RWPE2 (cell line): ENCODE measurements at regions not wholly inside any gene's neighbourhood (a gene's known extent, or its start where the extent isn't known, plus 50 kb on each side); places are given as distances from the start of the nearest gene placed in this dataset.

Experiments used
- ATAC-seq: fragments of 200-7000 bp; cut with Tn5 transposase; 3 replicates; pipeline ENCODE4 v1.9.1; 2021; ENCODE audit warnings: low read depth
- DNase-seq: peaks from one replicate; pipeline ENCODE4 v3.0.0-alpha.2; 2020; ENCODE audit warnings: low spot score
- H3K27ac ChIP-seq: fragments of 450-650 bp; 2 replicates; pipeline ENCODE4 v1.5.1; 2017; ENCODE audit warnings: mild to moderate bottlenecking; ENCODE audit not compliant: poor library complexity, severe bottlenecking
- H3K27me3 ChIP-seq: fragments of 250-450 bp; sonication (Bioruptor Pico); 2 replicates; pipeline ENCODE4 v1.5.1; 2021; ENCODE audit warnings: mild to moderate bottlenecking, moderate library complexity; ENCODE audit not compliant: insufficient read depth, poor library complexity, severe bottlenecking
- H3K36me3 ChIP-seq: fragments of 250-450 bp; sonication (Bioruptor Pico); 2 replicates; pipeline ENCODE4 v1.5.1; 2020; ENCODE audit warnings: low read depth, mild to moderate bottlenecking, moderate library complexity
- H3K4me1 ChIP-seq: fragments of 250-450 bp; sonication (Bioruptor Pico); 2 replicates; pipeline ENCODE4 v1.5.1; 2021; ENCODE audit warnings: mild to moderate bottlenecking, moderate library complexity; ENCODE audit not compliant: insufficient read depth, poor library complexity, severe bottlenecking
- H3K4me3 ChIP-seq: fragments of 250-450 bp; sonication (Bioruptor Pico); 2 replicates; pipeline ENCODE4 v1.5.1; 2021; ENCODE audit warnings: mild to moderate bottlenecking, moderate library complexity; ENCODE audit not compliant: severe bottlenecking
- H3K9me3 ChIP-seq: fragments of 250-450 bp; sonication (Bioruptor Pico); 2 replicates; pipeline ENCODE4 v1.5.1; 2021; ENCODE audit warnings: mild to moderate bottlenecking, moderate library complexity; ENCODE audit not compliant: severe bottlenecking
- TF ChIP-seq, protein P1 (sequence below): fragments of 450-650 bp; IDR thresholded peaks from one replicate; pipeline ENCODE4 v1.5.1; 2017; ENCODE audit warnings: mild to moderate bottlenecking, moderate library complexity; ENCODE audit not compliant: poor library complexity, severe bottlenecking

DNA sequence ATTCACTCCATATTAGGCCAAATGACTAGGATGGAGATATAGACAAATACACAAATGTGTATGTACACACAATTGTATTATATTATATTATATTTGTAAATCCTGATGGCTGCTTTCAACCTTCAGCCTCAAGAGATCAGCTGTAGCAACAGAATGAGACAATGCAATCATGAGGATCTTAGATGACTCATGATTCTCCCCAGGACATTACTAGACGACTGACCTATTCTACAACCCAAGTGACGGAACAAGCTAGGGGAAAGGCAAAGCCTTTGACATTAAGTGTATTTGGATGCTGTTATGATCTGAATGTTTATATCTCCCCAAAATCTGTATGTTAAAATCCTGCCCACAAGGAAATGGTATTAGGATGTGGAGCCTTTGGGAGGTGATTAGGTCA lies 66.5 kb downstream of the COX7C start:
- ATAC-seq (no peak), DNase-seq (no peak)
- no peaks in the 10 kb centered on the region for H3K36me3 ChIP-seq
- TF ChIP-seq, protein P1, sequence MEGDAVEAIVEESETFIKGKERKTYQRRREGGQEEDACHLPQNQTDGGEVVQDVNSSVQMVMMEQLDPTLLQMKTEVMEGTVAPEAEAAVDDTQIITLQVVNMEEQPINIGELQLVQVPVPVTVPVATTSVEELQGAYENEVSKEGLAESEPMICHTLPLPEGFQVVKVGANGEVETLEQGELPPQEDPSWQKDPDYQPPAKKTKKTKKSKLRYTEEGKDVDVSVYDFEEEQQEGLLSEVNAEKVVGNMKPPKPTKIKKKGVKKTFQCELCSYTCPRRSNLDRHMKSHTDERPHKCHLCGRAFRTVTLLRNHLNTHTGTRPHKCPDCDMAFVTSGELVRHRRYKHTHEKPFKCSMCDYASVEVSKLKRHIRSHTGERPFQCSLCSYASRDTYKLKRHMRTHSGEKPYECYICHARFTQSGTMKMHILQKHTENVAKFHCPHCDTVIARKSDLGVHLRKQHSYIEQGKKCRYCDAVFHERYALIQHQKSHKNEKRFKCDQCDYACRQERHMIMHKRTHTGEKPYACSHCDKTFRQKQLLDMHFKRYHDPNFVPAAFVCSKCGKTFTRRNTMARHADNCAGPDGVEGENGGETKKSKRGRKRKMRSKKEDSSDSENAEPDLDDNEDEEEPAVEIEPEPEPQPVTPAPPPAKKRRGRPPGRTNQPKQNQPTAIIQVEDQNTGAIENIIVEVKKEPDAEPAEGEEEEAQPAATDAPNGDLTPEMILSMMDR: no peak
- H3K4me1 ChIP-seq: no peaks in the 10 kb centered on the region
- no peak overlapping the region for H3K27ac ChIP-seq
- H3K27me3 ChIP-seq: peaks cover 47% of the 10 kb centered on the region
- no peak overlapping the region for H3K4me3 ChIP-seq
- no peaks in the 10 kb centered on the region for H3K9me3 ChIP-seq

DNA sequence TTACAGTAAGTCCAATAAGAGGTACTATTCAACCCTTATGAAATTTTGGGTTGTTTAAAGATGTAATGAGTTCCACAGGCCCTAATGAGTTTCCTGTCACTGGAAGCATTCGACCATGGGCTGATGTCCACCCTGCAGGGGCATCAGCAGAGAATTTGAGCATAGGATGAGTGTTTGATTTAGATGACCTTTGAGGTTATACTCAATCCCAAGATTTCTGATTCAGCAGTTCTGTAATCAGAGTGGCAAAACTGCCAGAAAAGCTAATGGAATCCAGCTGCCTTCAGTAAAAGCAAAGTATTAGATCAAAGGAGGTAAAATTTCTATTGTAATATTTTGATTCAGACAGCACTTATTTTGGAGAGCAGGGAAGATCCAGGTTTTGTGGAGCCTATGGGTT lies 68.3 kb downstream of the COX7C start:
- Histone ChIP-seq H3K27me3 (peaks cover 39% of the 10 kb centered on the region), H3K9me3 (no peaks in the 10 kb centered on the region), H3K4me3 (no peak overlapping the region), H3K36me3 (no peaks in the 10 kb centered on the region), H3K27ac (no peak overlapping the region), H3K4me1 (no peaks in the 10 kb centered on the region)
- ATAC-seq (no peak), DNase-seq (no peak)
- TF ChIP-seq, protein P1: no peak

DNA sequence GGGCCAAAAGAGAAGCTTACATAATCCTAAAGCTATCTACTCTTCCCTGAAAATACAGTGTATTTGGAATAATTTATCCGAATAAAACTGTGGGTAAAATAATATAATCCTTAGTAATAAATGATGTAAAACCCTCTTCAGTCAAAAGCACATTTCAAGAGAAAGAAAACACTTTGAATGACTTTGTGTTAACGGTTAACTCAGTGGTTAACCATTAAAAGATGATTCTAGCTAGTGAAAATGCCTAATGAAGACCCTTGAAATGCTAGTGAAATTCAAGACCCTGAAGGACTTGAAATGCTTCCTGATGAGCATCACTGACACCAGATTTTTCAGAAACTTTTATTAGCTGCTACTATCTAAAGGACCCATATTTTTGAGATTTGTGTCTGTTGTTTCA lies 70.7 kb downstream of the COX7C start:
- peaks cover 26% of the 10 kb centered on the region for H3K27me3 ChIP-seq
- H3K4me3 ChIP-seq: no peak overlapping the region
- TF ChIP-seq, protein P1: no peak
- DNase-seq: no peak
- no peaks in the 10 kb centered on the region for H3K9me3 ChIP-seq
- no peaks in the 10 kb centered on the region for H3K4me1 ChIP-seq
- no peak for ATAC-seq
- H3K27ac ChIP-seq: no peak overlapping the region
- no peaks in the 10 kb centered on the region for H3K36me3 ChIP-seq

DNA sequence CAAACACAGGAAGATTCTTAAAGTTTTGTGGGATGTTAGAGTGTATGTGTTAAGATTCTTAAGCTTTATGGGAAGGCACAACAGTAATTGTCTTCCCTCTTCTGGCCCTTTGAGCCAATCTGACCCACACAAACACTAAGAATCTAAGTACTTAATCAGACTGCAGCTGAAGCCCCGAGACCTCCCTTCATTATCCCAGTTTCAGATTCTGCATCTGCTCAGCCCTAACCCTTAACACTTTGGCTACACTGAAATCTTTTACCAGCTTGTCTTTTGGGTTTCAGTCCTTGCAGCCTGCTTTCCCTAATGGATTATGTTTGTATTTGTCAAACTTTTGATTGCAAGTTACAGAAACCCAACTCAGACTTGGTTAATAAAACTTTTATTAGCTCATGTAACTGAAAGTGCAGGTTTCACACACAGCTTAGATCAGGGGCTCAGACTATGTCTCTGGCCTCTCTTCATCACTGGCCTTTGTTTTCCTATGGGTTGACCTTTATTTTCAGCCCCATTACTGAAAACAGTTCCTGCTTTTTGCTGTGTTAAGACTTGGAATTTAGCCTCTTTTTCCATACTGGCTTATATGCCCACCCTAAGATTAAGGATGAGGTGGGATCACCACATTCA lies 71.5 kb downstream of the COX7C start:
- Histone ChIP-seq H3K27ac (no peak overlapping the region), H3K4me1 (no peaks in the 10 kb centered on the region), H3K9me3 (no peaks in the 10 kb centered on the region), H3K27me3 (peaks cover 26% of the 10 kb centered on the region), H3K36me3 (no peaks in the 10 kb centered on the region), H3K4me3 (no peak overlapping the region)
- TF ChIP-seq, protein P1: no peak
- ATAC-seq (no peak), DNase-seq (no peak)

DNA sequence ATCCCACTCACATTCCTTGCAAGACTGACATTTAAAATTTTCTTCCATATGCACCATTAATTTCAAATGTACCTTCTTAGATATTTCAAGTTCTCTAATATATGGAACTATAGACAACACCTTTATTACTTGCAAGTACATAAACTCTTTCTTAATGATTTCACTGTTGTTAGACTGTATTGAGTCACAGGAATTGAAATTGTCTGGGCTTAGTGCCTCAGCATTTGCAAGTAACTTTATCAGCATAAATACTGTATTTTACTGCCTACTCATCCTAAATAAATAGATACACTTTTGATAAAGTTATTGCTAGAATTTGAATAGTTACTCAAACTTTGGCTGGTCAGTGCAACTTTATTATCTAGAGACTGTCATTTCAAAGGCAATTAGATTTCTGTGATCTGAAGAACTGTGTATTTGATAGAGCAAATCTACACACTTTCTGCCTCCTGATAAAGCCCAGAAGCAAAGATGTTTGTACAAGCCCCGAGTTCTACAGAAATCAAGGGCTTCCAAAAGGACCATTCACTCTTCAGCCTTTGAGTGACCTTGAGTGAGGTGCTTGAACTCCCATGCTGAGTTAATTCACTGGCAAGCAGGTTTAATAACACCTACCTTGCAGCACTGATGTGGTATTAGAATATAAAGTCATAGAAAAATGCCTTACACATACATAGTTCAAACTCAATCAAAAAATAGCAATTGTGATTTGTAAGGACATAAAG lies 91.6 kb downstream of the COX7C start:
- Histone ChIP-seq H3K4me3 (no peak overlapping the region), H3K27ac (no peak overlapping the region), H3K9me3 (no peaks in the 10 kb centered on the region), H3K36me3 (no peaks in the 10 kb centered on the region), H3K4me1 (no peaks in the 10 kb centered on the region), H3K27me3 (peaks cover 8% of the 10 kb centered on the region)
- no peak for ATAC-seq
- no peak for DNase-seq
- TF ChIP-seq, protein P1: no peak
